Caco-2 (cell line): ENCODE measurements at regions not wholly inside any gene's neighbourhood (a gene's known extent, or its start where the extent isn't known, plus 50 kb on each side); places are given as distances from the start of the nearest gene placed in this dataset.

Experiments
- BruUV-seq: library from RNA; stranded (reverse); fragments of 400-500 nt; replicated peaks from 2 replicates; lab custom pipeline; 2021; lab: Mats Ljungman, UMichigan
- CTCF ChIA-PET: fragments of 300-600 bp; sonication (Branson Sonifier 250); formaldehyde crosslinking; loops from one replicate; lab custom pipeline; 2022; ENCODE audit warnings: antibody characterized with exemption; lab: Charles Lee
- POLR2A ChIA-PET: fragments of 300-600 bp; sonication (Branson Sonifier 250); formaldehyde crosslinking; loops from one replicate; lab custom pipeline; 2022; ENCODE audit warnings: antibody characterized with exemption; lab: Charles Lee
- DNase-seq, 2 experiments: peaks; one replicate each; pipeline versions ENCODE4 v3.0.0 to v3.0.0-alpha.2; 2020 to 2022
- H3K27me3 ChIP-seq: replicated peaks from 2 replicates; pipeline ENCODE4 v1.6.0; 2011; ENCODE audit warnings: low read length; ENCODE audit not compliant: control insufficient read depth, insufficient read depth
- H3K36me3 ChIP-seq: 2 replicates; pipeline ENCODE4 v1.5.1; 2011; ENCODE audit warnings: low read length; ENCODE audit not compliant: control insufficient read depth, insufficient read depth
- H3K4me1 ChIP-seq: fragments of 250-450 bp; sonication (Bioruptor Pico); 2 replicates; pipeline ENCODE4 v1.5.1; 2020; ENCODE audit warnings: mild to moderate bottlenecking
- H3K4me3 ChIP-seq: 2 replicates; pipeline ENCODE4 v1.5.1; 2011; ENCODE audit warnings: low read depth, mild to moderate bottlenecking, control low read depth, low read length
- H3K9me3 ChIP-seq: fragments of 250-450 bp; sonication (Bioruptor Pico); 2 replicates; pipeline ENCODE4 v1.5.1; 2020; ENCODE audit warnings: mild to moderate bottlenecking, moderate library complexity
- H3K27ac Mint-ChIP-seq: one replicate; pipeline ENCODE4 v1.8.0; 2022; ENCODE audit warnings: mixed read lengths; ENCODE audit not compliant: unreplicated experiment
- H3K27me3 Mint-ChIP-seq: one replicate; pipeline ENCODE4 v1.8.0; 2022; ENCODE audit warnings: mixed read lengths; ENCODE audit not compliant: insufficient read depth, unreplicated experiment
- H3K36me3 Mint-ChIP-seq: one replicate; pipeline ENCODE4 v1.8.0; 2022; ENCODE audit warnings: mild to moderate bottlenecking, mixed read lengths; ENCODE audit not compliant: insufficient read depth, unreplicated experiment
- H3K4me1 Mint-ChIP-seq: one replicate; pipeline ENCODE4 v1.8.0; 2022; ENCODE audit warnings: low read depth, mixed read lengths; ENCODE audit not compliant: unreplicated experiment
- H3K4me3 Mint-ChIP-seq: one replicate; pipeline ENCODE4 v1.8.0; 2022; ENCODE audit warnings: mild to moderate bottlenecking, moderate library complexity, mixed read lengths; ENCODE audit not compliant: unreplicated experiment
- H3K9me3 Mint-ChIP-seq: one replicate; pipeline ENCODE4 v1.8.0; 2022; ENCODE audit warnings: mixed read lengths; ENCODE audit not compliant: unreplicated experiment
- intact Hi-C: fragments of 100-400 bp; cut with micrococcal nuclease; formaldehyde crosslinking; loops from one replicate; pipeline ENCODE4 v1.10.0; 2022; ENCODE audit not compliant: unreplicated experiment
- TF ChIP-seq, protein P1 (sequence below), 2 experiments: fragments of 200-600 bp in 1 of 2; IDR thresholded peaks; 1 replicate in 1 of 2; 2 replicates in 1 of 2; pipeline versions ENCODE4 v1.5.1 to v1.8.0; 2011 to 2022; ENCODE audit warnings: antibody characterized with exemption in 1 of 2, control low read depth in 1 of 2, inconsistent platforms in 1 of 2, low read depth in 1 of 2, low read length in 1 of 2, mild to moderate bottlenecking in 1 of 2, moderate library complexity in 1 of 2; ENCODE audit not compliant: insufficient read depth in 1 of 2, severe bottlenecking in 1 of 2, unreplicated experiment in 1 of 2

- no peaks in the 10 kb centered on the region for H3K4me1 Mint-ChIP-seq
- TF ChIP-seq, protein P1, sequence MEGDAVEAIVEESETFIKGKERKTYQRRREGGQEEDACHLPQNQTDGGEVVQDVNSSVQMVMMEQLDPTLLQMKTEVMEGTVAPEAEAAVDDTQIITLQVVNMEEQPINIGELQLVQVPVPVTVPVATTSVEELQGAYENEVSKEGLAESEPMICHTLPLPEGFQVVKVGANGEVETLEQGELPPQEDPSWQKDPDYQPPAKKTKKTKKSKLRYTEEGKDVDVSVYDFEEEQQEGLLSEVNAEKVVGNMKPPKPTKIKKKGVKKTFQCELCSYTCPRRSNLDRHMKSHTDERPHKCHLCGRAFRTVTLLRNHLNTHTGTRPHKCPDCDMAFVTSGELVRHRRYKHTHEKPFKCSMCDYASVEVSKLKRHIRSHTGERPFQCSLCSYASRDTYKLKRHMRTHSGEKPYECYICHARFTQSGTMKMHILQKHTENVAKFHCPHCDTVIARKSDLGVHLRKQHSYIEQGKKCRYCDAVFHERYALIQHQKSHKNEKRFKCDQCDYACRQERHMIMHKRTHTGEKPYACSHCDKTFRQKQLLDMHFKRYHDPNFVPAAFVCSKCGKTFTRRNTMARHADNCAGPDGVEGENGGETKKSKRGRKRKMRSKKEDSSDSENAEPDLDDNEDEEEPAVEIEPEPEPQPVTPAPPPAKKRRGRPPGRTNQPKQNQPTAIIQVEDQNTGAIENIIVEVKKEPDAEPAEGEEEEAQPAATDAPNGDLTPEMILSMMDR (IDR thresholded peaks at IDR 0.05; ENCODE audit: insufficient read depth in 1 of 2, low read depth in 1 of 2, low read length in 1 of 2, severe bottlenecking in 1 of 2, unreplicated experiment in 1 of 2) = no peak
- BruUV-seq = no TSS peak
- no peak overlapping the region for H3K4me3 ChIP-seq
- DNase-seq = no peak
- ChIA-PET POLR2A (no interaction called here), CTCF (no interaction called here)
- no peaks in the 10 kb centered on the region for H3K9me3 Mint-ChIP-seq
- H3K36me3 ChIP-seq = no peaks in the 10 kb centered on the region
- peaks cover 3% of the 10 kb centered on the region for H3K27me3 Mint-ChIP-seq
- no peaks in the 10 kb centered on the region for H3K4me1 ChIP-seq
- intact Hi-C loops = no loop called here
- H3K36me3 Mint-ChIP-seq = no peaks in the 10 kb centered on the region
- no peak overlapping the region for H3K4me3 Mint-ChIP-seq
- H3K9me3 ChIP-seq = no peaks in the 10 kb centered on the region
- no peak overlapping the region for H3K27ac Mint-ChIP-seq
- no peaks in the 10 kb centered on the region for H3K27me3 ChIP-seq
Measured at GRCh38 chr16:77030600-77030999, 160.4 kb upstream of the MON1B start.

DNA sequence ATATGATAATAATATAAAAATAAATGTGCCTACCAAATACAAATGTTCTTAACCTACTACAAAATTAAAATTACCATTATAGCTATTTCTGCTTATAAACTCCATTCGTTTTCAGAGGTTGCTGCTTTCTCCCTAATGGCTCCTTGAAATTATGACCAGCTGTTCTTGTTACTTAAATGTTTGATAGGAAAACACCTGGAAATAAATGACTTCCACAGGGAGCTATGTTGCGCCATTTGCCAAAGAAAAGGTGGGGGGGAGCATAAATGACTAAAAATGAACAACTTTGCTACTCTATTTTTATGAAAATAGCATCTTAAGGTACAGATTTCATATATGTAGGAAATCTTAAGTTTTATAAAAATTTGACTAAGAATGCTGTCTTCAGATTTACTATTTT is 157.5 kb upstream of the MON1B start:
- H3K9me3 Mint-ChIP-seq = no peaks in the 10 kb centered on the region
- H3K4me1 ChIP-seq = no peaks in the 10 kb centered on the region
- no peaks in the 10 kb centered on the region for H3K36me3 ChIP-seq
- intact Hi-C loops = no loop called here
- H3K9me3 ChIP-seq = no peaks in the 10 kb centered on the region
- H3K27me3 ChIP-seq = no peaks in the 10 kb centered on the region
- no peak for DNase-seq
- H3K27ac Mint-ChIP-seq = no peak overlapping the region
- no peaks in the 10 kb centered on the region for H3K36me3 Mint-ChIP-seq
- no TSS peak for BruUV-seq
- ChIA-PET POLR2A (no interaction called here), CTCF (no interaction called here)
- H3K4me3 ChIP-seq = no peak overlapping the region
- no peaks in the 10 kb centered on the region for H3K4me1 Mint-ChIP-seq
- TF ChIP-seq, protein P1 (IDR thresholded peaks at IDR 0.05; ENCODE audit: insufficient read depth in 1 of 2, low read depth in 1 of 2, low read length in 1 of 2, severe bottlenecking in 1 of 2, unreplicated experiment in 1 of 2) = no peak
- H3K27me3 Mint-ChIP-seq = peaks cover 11% of the 10 kb centered on the region
- H3K4me3 Mint-ChIP-seq = no peak overlapping the region

GRCh38 chr16:77035361-77035760 is 155.6 kb upstream of the MON1B start:
- CTCF ChIA-PET = no interaction called here
- TF ChIP-seq, protein P1 (IDR thresholded peaks at IDR 0.05; ENCODE audit: insufficient read depth in 1 of 2, low read depth in 1 of 2, low read length in 1 of 2, severe bottlenecking in 1 of 2, unreplicated experiment in 1 of 2) = no peak
- no peak overlapping the region for H3K4me3 Mint-ChIP-seq
- H3K36me3 ChIP-seq = no peaks in the 10 kb centered on the region
- DNase-seq = no peak
- H3K27ac Mint-ChIP-seq = no peak overlapping the region
- no peaks in the 10 kb centered on the region for H3K9me3 Mint-ChIP-seq
- BruUV-seq = no TSS peak
- H3K4me1 ChIP-seq = no peaks in the 10 kb centered on the region
- intact Hi-C loops = no loop called here
- no peaks in the 10 kb centered on the region for H3K9me3 ChIP-seq
- no peaks in the 10 kb centered on the region for H3K36me3 Mint-ChIP-seq
- peaks cover 8% of the 10 kb centered on the region for H3K27me3 Mint-ChIP-seq
- H3K27me3 ChIP-seq = no peaks in the 10 kb centered on the region
- POLR2A ChIA-PET = no interaction called here
- H3K4me1 Mint-ChIP-seq = no peaks in the 10 kb centered on the region
- H3K4me3 ChIP-seq = no peak overlapping the region
